ENCODE measurements at regions not wholly inside any gene's neighbourhood (a gene's known extent, or its start where the extent isn't known, plus 50 kb on each side); places are given as distances from the start of the nearest gene placed in this dataset.

GRCh38 chr10:111556666-111557065 lies 479.8 kb downstream of the ADRA2A start:
- TF ChIP-seq EZH2 (IDR thresholded peaks at IDR 0.05; ENCODE audit: low read depth) (no peak), CTCF (conservative IDR thresholded peaks at IDR 0.05) (no peak)
- no peak for DNase-seq

GRCh38 chr10:111558211-111558610 lies 481.4 kb downstream of the ADRA2A start:
- Histone ChIP-seq H3F3A (ENCODE audit: insufficient read depth, low read depth) (no peaks in the 10 kb centered on the region), H3K9me2 (ENCODE audit: insufficient read depth) (no peaks in the 10 kb centered on the region), H3K9me3 (ENCODE audit: insufficient read depth, low read depth) (no peaks in the 10 kb centered on the region), H3K27ac (no peak overlapping the region), H3K36me3 (ENCODE audit: low read depth) (no peaks in the 10 kb centered on the region), H2AFZ (no peak overlapping the region), H3K79me2 (ENCODE audit: low read depth) (no peaks in the 10 kb centered on the region), H3K4me2 (no peak overlapping the region), H3K4me1 (replicated peaks; ENCODE audit: insufficient read depth) (no peaks in the 10 kb centered on the region), H3K4me3 (no peak overlapping the region), H4K20me1 (ENCODE audit: insufficient read depth) (no peaks in the 10 kb centered on the region), H3K27me3 (ENCODE audit: insufficient read depth, low read depth) (no peaks in the 10 kb centered on the region)
- no TSS peak for BruUV-seq (replicated peaks)
- no peak for TF ChIP-seq EZH2 (IDR thresholded peaks at IDR 0.05; ENCODE audit: low read depth)
- TF ChIP-seq CTCF (conservative IDR thresholded peaks at IDR 0.05), result no peak
- CTCF ChIA-PET, result no interaction called here
- POLR2A ChIA-PET (ENCODE audit: unreplicated experiment), result no interaction called here
- no peak for DNase-seq
- intact Hi-C loops (cut with micrococcal nuclease; ENCODE audit: unreplicated experiment), result no loop called here

More at GRCh38 chr10:111556666-111557065, 479.8 kb downstream of the ADRA2A start:
- H3K9me3 ChIP-seq (ENCODE audit: insufficient read depth, low read depth), result no peaks in the 10 kb centered on the region
- H3K4me2 ChIP-seq, result peak overlapping the region; percentile 16; the same call in 1 of the 2 replicates
- no peak overlapping the region for H3K4me3 ChIP-seq
- POLR2A ChIA-PET (ENCODE audit: unreplicated experiment), result no interaction called here
- no peaks in the 10 kb centered on the region for H4K20me1 ChIP-seq (ENCODE audit: insufficient read depth)
- H3K27me3 ChIP-seq (ENCODE audit: insufficient read depth, low read depth), result no peaks in the 10 kb centered on the region
- H2AFZ ChIP-seq, result no peak overlapping the region
- no TSS peak for BruUV-seq (replicated peaks)
- CTCF ChIA-PET, result no interaction called here
- no peak overlapping the region for H3K27ac ChIP-seq
- no peaks in the 10 kb centered on the region for H3K79me2 ChIP-seq (ENCODE audit: low read depth)
- intact Hi-C loops (cut with micrococcal nuclease; ENCODE audit: unreplicated experiment), result no loop called here
- no peaks in the 10 kb centered on the region for H3K9me2 ChIP-seq (ENCODE audit: insufficient read depth)
- H3K36me3 ChIP-seq (ENCODE audit: low read depth), result no peaks in the 10 kb centered on the region
- no peaks in the 10 kb centered on the region for H3K4me1 ChIP-seq (replicated peaks; ENCODE audit: insufficient read depth)
- H3F3A ChIP-seq (ENCODE audit: insufficient read depth, low read depth), result no peaks in the 10 kb centered on the region

GRCh38 chr10:111560027-111560426 lies 483.2 kb downstream of the ADRA2A start:
- TF ChIP-seq CTCF (conservative IDR thresholded peaks at IDR 0.05) (no peak), EZH2 (IDR thresholded peaks at IDR 0.05; ENCODE audit: low read depth) (no peak)
- DNase-seq, result no peak
- no TSS peak for BruUV-seq (replicated peaks)
- Histone ChIP-seq H3K9me2 (ENCODE audit: insufficient read depth) (no peaks in the 10 kb centered on the region), H3K4me1 (replicated peaks; ENCODE audit: insufficient read depth) (no peaks in the 10 kb centered on the region), H3K36me3 (ENCODE audit: low read depth) (no peaks in the 10 kb centered on the region), H4K20me1 (ENCODE audit: insufficient read depth) (no peaks in the 10 kb centered on the region), H3K4me3 (no peak overlapping the region), H3K27me3 (ENCODE audit: insufficient read depth, low read depth) (no peaks in the 10 kb centered on the region), H3K4me2 (no peak overlapping the region), H3K27ac (no peak overlapping the region), H3F3A (ENCODE audit: insufficient read depth, low read depth) (no peaks in the 10 kb centered on the region), H3K79me2 (ENCODE audit: low read depth) (no peaks in the 10 kb centered on the region), H2AFZ (no peak overlapping the region), H3K9me3 (ENCODE audit: insufficient read depth, low read depth) (no peaks in the 10 kb centered on the region)
- intact Hi-C loops (cut with micrococcal nuclease; ENCODE audit: unreplicated experiment), result no loop called here
- POLR2A ChIA-PET (ENCODE audit: unreplicated experiment), result no interaction called here
- CTCF ChIA-PET, result no interaction called here
